Fibroblast of skin of left biceps (primary cell): ENCODE measurements at regions not wholly inside any gene's neighbourhood (a gene's known extent, or its start where the extent isn't known, plus 50 kb on each side); places are given as distances from the start of the nearest gene placed in this dataset.

Experiments used
- DNase-seq, 2 experiments: peaks; one replicate each; pipeline ENCODE4 v3.0.0-alpha.2; 2013; ENCODE audit warnings: low read depth in 2 of 2

DNA sequence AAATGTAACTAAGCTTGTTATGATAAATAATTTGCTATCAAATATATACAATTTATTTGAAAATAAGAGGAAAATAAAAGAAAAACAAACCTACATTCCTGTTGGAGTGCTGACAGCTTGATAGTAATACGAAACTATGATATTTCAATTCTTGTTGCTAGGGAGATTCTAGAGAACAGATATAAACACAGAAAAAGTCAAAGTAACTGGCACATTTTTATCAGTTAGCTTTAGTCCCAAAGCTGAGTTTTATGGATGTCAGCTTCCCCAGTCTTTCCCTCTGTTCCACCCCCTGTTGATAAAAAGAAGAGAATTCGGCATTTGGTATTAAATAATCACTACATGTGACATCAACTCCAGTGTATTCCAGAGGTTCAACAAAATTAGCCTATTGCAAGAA, 1134.0 kb downstream of the XPNPEP1 start:
- no peak for DNase-seq

- DNase-seq = no peak
Observed at GRCh38 chr10:108788891-108789290, 1134.4 kb downstream of the XPNPEP1 start.

DNA sequence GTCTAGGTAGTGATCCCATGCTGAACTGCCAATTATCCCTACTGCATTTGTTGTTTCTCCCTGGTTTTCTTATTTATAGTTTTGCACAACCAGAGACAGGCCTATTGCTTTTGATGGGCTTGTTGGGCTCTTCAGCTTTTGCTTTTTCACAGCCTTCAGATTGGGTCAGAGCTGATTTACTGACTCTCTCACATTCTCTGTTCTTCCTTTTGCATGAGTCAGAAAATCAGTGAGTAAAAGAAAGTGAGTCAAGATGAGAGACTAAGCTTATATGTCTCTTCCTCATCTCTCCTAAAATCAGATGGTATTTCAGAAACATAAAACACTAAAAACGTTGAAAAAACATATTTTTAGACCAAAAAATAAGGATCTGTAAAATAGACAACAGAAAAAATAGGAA, 1135.4 kb downstream of the XPNPEP1 start:
- DNase-seq = no peak

GRCh38 chr10:108785011-108785410, 1138.3 kb downstream of the XPNPEP1 start:
- no peak for DNase-seq

DNA sequence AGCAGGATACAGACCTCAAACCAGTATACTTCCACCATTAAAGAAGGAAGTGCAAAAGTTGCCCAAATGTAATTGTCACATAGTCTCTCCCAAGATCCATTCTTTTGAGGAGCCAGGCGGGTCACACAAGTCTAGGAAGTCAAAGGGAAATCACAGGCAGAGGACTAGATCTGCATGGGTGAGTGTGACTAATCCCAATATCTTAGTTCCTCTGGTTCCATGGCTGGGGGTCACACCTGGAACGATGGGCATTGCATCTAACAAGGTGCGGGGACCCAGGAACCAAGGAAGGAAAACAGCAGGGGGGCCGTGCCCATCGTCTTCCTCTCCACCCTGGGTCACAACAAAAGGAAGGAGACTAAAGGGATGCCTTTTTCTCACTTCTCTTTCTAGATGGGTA, 1138.8 kb downstream of the XPNPEP1 start:
- no peak for DNase-seq

GRCh38 chr10:108783897-108784296, 1139.4 kb downstream of the XPNPEP1 start:
- no peak for DNase-seq

- DNase-seq = no peak
Observed at GRCh38 chr10:108782411-108782810, 1140.9 kb downstream of the XPNPEP1 start.

DNA sequence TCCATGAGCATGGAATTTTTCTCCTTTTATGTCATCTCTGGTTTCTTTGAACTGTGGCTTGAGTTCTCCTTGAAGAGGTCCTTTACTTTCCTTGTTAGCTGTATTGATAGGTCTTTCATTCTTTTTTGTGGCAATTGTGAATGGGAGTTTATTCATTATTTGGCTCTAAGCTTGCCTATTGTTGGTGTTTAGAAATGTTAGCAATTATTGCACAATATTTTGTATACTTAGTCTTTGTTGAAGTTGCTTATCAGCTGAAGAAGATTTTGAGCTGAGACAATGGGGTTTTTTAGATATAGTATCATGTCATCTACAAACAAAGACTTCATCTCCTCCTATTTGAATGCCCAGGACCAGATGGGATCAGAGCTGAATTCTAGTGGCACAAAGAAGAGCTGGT, 1143.8 kb downstream of the XPNPEP1 start:
- DNase-seq = no peak

DNA sequence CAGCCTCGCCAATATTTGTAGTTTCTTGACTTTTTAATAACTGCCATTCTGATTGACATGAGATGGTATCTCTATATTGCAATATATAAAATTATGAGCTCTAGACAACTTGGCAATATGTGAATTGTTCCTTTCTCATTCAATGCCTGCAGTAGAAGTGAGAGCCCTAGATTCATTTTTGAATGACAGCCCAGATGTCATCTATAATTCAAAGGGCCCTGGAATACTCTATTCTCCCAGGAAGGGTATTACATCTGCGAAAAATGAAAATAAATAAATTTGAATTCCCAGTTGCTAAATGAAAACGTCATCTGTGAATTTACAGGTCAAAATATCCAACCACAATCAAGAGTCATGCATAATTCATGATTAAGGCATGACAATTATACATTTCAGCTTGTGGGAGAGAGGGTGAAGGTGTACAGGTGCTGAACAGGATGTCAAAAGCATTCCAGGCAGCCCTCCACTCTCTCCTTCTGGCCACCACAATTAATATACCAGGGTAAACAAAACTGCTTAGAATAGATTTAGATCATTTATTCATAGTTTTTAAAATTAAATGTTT, 1147.3 kb downstream of the XPNPEP1 start:
- DNase-seq = no peak

- DNase-seq = no peak
Observed at GRCh38 chr10:108771106-108771505, 1152.2 kb downstream of the XPNPEP1 start.

DNA sequence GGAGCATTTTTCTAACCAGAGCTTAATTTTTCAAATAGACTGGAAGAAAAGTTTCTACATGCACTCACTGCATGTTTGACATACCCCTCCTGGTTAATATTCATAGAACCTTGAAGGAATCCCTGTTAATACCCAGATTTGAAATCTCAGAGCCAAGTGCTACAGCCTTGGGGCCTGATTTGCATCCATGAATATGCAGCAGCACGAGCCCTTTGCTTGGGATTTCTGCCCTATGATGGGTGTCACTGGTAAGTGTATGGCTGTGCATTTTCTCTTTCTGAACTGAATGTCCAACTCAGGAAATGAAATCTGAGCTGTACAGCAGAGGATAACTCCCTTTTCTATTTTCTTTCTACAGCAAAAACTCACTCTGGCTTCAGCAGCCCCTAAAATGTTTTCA, 1157.5 kb downstream of the XPNPEP1 start:
- DNase-seq = no peak

DNA sequence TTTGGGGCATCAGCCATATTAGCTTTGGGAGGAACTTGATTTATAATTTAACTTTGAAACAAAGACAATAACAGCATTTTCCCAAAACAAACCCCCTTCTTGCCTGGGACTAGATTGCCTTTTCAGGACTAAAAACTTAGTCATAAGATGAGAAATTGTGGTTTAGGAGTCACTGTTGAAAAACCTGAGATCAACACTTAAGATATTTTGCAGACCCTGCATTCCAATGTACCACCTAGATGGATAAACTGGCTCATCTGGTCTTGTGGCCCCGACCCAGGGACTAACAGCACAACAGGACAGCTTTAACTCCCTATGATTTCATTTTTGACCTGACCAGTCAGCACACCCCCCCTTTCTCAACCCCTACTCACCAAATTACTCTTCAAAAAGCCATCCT, 1165.4 kb downstream of the XPNPEP1 start:
- no peak for DNase-seq

GRCh38 chr10:108755646-108756045, 1167.7 kb downstream of the XPNPEP1 start:
- peak in 1 of 2 experiments; percentile 13 for DNase-seq

DNA sequence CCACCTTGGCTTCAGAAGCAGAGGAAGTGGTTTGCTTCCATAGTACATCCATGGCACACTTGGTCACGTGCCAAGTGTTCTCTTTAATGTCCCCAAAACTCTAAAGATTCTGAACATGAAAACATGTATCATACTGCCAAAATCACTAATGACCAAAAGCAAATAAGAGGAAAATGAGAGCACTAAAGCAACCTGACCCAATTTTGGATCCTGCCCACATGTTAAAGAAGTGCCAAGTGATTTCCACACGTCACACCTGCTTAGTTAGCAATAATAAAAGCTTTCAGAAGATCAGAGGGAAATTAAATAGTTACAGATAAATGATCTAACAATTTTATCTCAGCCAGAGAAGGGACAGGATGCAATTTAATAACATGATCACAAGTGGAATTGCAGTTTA, 1170.0 kb downstream of the XPNPEP1 start:
- no peak for DNase-seq

GRCh38 chr10:108749042-108749441, 1174.3 kb downstream of the XPNPEP1 start:
- DNase-seq = no peak

DNA sequence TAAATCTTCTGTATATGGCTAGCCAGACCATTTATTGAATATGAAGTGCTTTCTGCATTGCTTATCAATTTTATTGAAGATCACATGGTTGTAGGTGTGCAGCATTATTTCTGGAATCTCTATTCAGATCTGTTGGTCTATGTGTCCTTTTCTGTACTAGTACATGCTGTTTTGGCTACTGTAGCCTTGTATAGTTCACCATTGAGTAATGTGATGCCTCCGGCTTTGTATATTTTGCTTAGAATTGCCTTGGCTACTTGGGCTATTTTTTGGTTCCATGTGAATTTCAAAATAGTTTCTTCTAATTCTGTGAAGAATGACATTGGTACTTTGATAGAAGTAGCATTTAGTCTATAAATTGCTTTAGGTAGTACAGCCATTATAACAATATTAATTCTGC, 1187.2 kb downstream of the XPNPEP1 start:
- no peak for DNase-seq

- peak; percentile 77 to 85 for DNase-seq
Observed at GRCh38 chr10:108735380-108735779, 1187.9 kb downstream of the XPNPEP1 start.

DNA sequence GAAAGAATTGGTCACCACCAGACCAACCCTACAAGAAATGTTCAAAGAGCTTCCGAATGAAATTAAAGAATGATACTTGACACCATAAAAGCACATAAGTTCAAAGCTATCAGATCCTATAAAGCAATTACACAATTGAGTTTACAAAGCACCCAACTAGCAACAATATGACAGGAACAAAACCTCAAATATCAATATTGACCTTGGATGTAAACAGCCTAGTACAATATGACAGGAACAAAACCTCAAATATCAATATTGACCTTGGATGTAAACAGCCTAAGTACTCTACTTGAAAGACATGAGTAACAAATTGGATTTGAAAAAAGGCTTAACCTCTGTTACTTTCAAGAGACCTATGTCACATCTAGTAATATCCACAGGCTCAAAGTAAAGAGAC, 1201.4 kb downstream of the XPNPEP1 start:
- no peak for DNase-seq

DNA sequence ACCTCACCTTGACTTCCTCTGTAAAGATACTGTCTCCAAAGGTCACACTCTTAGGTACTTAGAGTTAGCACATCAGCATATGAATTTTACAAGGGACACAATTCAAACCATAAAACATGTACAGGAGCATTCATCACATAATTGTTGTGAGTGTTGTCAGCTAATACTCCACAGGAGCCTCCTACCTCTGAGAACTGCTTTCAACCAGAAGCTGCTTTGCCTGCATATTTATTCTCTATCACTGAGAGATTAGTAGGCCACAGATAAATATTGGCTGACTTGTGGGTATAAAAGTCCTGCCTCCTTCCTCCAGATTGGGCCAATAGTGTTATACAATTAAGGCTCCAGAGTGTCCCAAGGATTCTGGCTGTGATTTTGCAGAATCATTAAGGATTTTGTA, 1207.0 kb downstream of the XPNPEP1 start:
- DNase-seq = no peak

DNA sequence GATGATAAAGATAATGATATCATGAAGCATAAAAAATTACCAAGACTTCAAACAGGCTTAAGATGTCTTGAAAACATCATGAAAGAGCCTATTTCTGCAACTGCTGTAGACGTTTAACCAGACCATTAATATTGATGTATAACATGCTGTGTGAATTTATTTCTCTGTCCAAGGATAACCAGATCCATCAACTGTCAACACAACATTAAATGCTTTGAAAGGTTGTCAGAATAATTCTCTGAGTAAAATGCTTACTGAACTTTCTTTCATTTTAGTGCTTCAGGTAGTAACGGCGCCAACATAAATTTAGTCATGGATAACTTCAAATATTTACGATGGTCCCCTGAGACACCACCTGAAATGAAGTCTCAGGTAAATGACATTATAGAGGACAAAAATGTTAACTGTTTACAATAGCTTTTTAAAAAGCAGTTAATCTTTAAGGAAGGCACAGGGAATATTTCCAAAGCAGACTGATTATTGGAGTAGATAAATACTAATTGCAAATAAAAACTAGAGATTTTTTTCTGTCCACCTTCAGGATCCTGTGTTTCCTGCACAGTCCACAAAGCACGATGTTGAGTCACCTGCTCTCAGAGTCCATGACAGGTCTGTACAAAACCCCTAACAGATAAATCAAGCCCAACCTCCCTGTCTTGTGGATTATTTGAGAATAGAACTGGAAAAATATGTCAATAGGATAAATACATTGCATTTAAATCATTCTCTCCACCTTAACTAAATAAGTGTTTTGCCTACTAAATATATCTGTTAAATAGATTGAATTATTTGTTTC, 1213.2 kb downstream of the XPNPEP1 start:
- no peak for DNase-seq

DNA sequence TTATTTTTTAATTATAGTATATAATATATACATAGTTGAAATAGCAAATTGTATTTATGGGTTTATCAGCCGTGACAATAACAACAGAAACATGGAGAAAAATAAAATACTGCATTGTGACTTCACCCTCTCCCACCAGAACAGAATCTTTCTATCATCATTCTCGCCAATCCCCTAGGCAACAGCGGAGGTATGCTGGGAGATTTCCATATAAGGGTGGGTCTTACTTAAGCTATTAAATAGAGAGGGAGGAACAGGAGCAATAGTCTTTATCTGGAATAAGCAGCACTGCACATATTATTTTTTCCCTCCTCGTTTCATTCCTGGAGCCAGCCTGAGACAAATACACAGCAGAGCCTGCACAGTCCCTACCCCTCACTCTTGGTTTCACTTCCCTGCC, 1214.9 kb downstream of the XPNPEP1 start:
- no peak for DNase-seq

DNA sequence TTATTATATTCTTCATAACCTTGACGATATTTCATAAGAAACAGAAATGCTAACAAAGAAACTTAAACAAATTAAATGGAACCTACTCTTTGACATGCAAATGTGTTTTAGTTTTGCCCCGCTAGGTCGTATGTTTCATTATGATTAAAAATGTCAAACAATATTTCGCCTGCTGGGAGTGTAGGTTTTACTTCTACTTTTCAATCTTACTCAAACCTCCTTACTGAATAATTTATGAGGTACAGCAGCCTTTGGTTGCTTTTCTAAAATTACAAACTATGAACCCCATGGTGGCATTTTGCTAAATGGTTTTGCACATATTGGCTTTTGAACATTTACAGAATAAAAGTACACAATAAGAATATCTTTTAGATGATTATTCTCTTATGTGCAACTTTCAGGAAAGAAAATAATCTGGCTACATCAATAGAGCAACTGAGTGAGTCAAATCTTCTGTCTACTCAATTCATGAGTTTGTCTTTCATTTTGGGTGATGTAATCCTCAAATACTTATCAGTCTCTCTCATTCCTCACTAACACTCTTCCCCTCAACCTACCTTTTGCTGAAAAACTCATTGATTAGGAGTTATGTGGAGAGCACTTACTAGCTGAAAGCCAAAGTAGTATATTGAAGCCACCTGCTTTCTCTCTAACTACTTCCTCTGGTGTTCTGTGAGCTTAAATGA, 1226.4 kb downstream of the XPNPEP1 start:
- no peak for DNase-seq

DNA sequence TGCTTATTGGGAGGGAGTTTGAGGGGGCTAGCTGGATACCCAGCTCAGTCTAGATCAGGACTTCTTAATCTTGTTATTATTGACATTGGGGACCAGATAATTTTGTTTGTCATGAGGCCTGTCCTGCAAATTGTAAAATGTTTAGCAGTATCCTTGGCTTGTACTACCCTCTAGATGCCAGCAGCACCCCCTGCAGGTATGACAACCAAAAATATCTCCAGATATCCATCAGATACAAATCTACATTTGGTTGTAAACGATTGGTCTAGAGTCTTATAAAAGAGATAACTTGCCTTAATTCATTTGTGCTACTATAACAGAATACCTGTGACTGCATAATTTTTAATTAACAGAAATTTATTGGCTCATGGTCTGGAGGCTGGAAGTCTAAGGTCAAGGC, 1232.2 kb downstream of the XPNPEP1 start:
- DNase-seq = no peak
